ENCODE measurements at regions not wholly inside any gene's neighbourhood (a gene's known extent, or its start where the extent isn't known, plus 50 kb on each side); places are given as distances from the start of the nearest gene placed in this dataset.

- TF ChIP-seq POLR2A (IDR thresholded peaks at IDR 0.05) (no peak), CTCF (IDR thresholded peaks at IDR 0.05) (no peak)
Measured at GRCh38 chr4:110412354-110413065, 63.4 kb upstream of the ENPEP start.
